ENCODE measurements at regions not wholly inside any gene's neighbourhood (a gene's known extent, or its start where the extent isn't known, plus 50 kb on each side); places are given as distances from the start of the nearest gene placed in this dataset.

DNA sequence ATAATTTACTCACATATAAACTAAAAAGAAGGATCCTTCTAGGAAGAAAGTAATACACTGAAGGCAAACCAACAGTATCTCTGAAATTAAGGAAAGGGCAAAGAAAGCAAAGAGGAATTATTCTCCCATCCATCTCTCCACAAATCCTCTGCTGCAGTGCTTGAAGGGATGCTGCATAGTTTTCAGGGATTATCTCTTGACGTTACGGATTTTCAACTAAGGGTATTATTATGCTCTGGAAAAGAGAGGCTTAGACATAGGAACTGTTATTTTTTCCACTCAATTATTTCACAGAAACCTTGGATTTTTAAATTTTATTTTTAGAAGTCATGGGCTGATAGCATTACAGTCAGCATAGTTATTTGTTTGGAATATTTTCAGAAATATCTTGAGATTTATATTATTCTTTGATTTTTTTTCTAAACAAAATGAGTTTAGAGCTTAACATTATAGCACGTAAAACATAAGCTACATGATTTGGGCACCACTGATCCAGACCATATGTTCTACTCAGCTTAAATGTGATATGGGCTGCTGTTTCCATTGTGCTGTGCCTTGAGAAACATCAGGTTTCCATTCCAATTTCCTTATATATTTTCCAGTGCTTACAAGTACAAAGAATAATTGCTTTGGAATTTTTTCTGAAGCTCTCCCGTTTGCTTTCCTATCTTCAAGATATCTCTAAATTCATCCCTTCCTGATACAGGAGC, 57.9 kb upstream of the DCN start:
- H3K4me1 ChIP-seq: peaks cover 0 to 4% (median 0%) of the 10 kb centered on the region in 4 donors
- peak overlapping the region in 2 of 4 donors; percentile 36 to 48 for H3K27ac ChIP-seq
- no peaks in the 10 kb centered on the region for H3K27me3 ChIP-seq
- intact Hi-C loops (cut with DNase I): no loop called here
- H3K36me3 ChIP-seq: no peaks in the 10 kb centered on the region
- H3K9me3 ChIP-seq: peaks cover 0 to 6% (median under 1%) of the 10 kb centered on the region in 4 donors
- no peak for TF ChIP-seq POLR2A (IDR thresholded peaks at IDR 0.05)
- TF ChIP-seq POLR2AphosphoS5 (IDR thresholded peaks at IDR 0.05): no peak
- no peak for TF ChIP-seq EP300 (IDR thresholded peaks at IDR 0.05)
- TF ChIP-seq, protein P1, sequence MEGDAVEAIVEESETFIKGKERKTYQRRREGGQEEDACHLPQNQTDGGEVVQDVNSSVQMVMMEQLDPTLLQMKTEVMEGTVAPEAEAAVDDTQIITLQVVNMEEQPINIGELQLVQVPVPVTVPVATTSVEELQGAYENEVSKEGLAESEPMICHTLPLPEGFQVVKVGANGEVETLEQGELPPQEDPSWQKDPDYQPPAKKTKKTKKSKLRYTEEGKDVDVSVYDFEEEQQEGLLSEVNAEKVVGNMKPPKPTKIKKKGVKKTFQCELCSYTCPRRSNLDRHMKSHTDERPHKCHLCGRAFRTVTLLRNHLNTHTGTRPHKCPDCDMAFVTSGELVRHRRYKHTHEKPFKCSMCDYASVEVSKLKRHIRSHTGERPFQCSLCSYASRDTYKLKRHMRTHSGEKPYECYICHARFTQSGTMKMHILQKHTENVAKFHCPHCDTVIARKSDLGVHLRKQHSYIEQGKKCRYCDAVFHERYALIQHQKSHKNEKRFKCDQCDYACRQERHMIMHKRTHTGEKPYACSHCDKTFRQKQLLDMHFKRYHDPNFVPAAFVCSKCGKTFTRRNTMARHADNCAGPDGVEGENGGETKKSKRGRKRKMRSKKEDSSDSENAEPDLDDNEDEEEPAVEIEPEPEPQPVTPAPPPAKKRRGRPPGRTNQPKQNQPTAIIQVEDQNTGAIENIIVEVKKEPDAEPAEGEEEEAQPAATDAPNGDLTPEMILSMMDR (IDR thresholded peaks at IDR 0.05): no peak
- DNase-seq: no peak
- 70 to 80% methylated on average over 4 of the region's 4 CpGs for WGBS, 2 donors
- H3K4me3 ChIP-seq: no peak overlapping the region

DNA sequence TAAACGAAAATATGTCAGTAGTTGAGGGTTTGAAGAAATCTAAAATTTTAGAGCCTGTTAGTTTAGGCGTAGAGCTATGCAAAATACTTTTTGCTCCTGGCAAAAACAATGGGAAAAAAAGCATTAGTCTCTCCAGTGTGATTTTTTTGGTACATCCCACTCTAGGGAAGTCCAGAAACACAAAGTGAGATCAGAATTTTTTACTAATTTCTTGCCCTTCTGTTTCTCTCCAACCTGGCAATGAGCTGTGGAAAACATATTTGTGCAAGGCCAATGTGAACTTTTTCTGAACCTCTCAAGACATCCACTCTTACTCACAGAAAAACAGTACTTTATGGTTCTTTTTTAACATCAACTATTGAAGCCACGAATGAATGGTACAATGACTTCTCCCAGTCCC, 56.9 kb upstream of the DCN start:
- Histone ChIP-seq H3K4me3 (no peak overlapping the region), H3K36me3 (no peaks in the 10 kb centered on the region), H3K9me3 (peaks cover 0 to 4% (median under 1%) of the 10 kb centered on the region in 4 donors), H3K27ac (peak overlapping the region in 2 of 4 donors; percentile 36 to 48), H3K27me3 (no peaks in the 10 kb centered on the region), H3K4me1 (peaks cover 0 to 4% (median 0%) of the 10 kb centered on the region in 4 donors)
- 63 to 73% methylated on average over 3 of the region's 3 CpGs for WGBS, 2 donors
- intact Hi-C loops (cut with DNase I): no loop called here
- TF ChIP-seq POLR2A (IDR thresholded peaks at IDR 0.05) (no peak), POLR2AphosphoS5 (IDR thresholded peaks at IDR 0.05) (no peak), EP300 (IDR thresholded peaks at IDR 0.05) (no peak)
- TF ChIP-seq, protein P1 (IDR thresholded peaks at IDR 0.05): no peak
- DNase-seq: no peak

Small RNA genes in the stretch of these regions (small RNA-seq; reads per million reads assigned to genes)
- gene AC090049.2 (0 reads per million in 3 donors), gene RF02110 (0 reads per million in 3 donors)

All from sigmoid colon (tissue), 6 donors.